ENCODE measurements at regions not wholly inside any gene's neighbourhood (a gene's known extent, or its start where the extent isn't known, plus 50 kb on each side); places are given as distances from the start of the nearest gene placed in this dataset.
"Not testable (repeated sequence)": the region's sequence is repeated elsewhere in the genome, so short reads cannot be mapped to it uniquely, and the experiment has no call there.

GRCh38 chr12:33759279-33759678 lies 263.0 kb upstream of the ALG10 start:
- ATAC-seq (ENCODE audit: low FRiP score): no peak
- no peak for TF ChIP-seq CTCF (IDR thresholded peaks at IDR 0.05)
- no peak for DNase-seq (ENCODE audit: low spot score)

GRCh38 chr12:33763331-33763730 lies 259.0 kb upstream of the ALG10 start:
- TF ChIP-seq CTCF (IDR thresholded peaks at IDR 0.05): no peak
- no peak for DNase-seq (ENCODE audit: low spot score)
- ATAC-seq (ENCODE audit: low FRiP score): no peak

GRCh38 chr12:33770652-33771051 lies 251.6 kb upstream of the ALG10 start:
- no peak for TF ChIP-seq CTCF (IDR thresholded peaks at IDR 0.05)
- no peak for ATAC-seq (ENCODE audit: low FRiP score)
- DNase-seq (ENCODE audit: low spot score): no peak

- no peak for TF ChIP-seq CTCF (IDR thresholded peaks at IDR 0.05)
- ATAC-seq (ENCODE audit: low FRiP score) (no peak), DNase-seq (ENCODE audit: low spot score) (no peak)
Observed at GRCh38 chr12:33771889-33772288, 250.4 kb upstream of the ALG10 start.

- ATAC-seq (ENCODE audit: low FRiP score); DNase-seq (ENCODE audit: low spot score): not testable (repeated sequence)
Observed at GRCh38 chr12:33773091-33773490, 249.2 kb upstream of the ALG10 start.

- no peak for TF ChIP-seq CTCF (IDR thresholded peaks at IDR 0.05)
- DNase-seq (ENCODE audit: low spot score): no peak
- no peak for ATAC-seq (ENCODE audit: low FRiP score)
Observed at GRCh38 chr12:33786532-33786931, 235.8 kb upstream of the ALG10 start.

GRCh38 chr12:33794954-33795353 lies 227.3 kb upstream of the ALG10 start:
- ATAC-seq (ENCODE audit: low FRiP score): no peak
- DNase-seq (ENCODE audit: low spot score): no peak

More at GRCh38 chr12:33794954-33795353, 227.3 kb upstream of the ALG10 start:
- no peak for TF ChIP-seq CTCF (IDR thresholded peaks at IDR 0.05)

Data from omental fat pad (tissue), 3 donors.